Neural progenitor cell (in vitro differentiated cells): ENCODE measurements at regions not wholly inside any gene's neighbourhood (a gene's known extent, or its start where the extent isn't known, plus 50 kb on each side); places are given as distances from the start of the nearest gene placed in this dataset.

Experiments
- DNase-seq: peaks from one replicate; pipeline ENCODE4 v3.0.0-alpha.2; 2016; ENCODE audit warnings: low spot score
- H2AFZ ChIP-seq: fragments of 200-600 bp; sonication (generic); replicated peaks from 2 replicates; pipeline ENCODE4 v1.6.1; 2016; ENCODE audit warnings: antibody characterized with exemption
- H3F3A ChIP-seq: fragments of 200-600 bp; sonication (generic); 2 replicates; pipeline ENCODE4 v1.6.1; 2016; ENCODE audit warnings: antibody characterized with exemption, low read depth
- H3K27ac ChIP-seq: fragments of 200-600 bp; sonication (generic); 2 replicates; pipeline ENCODE4 v1.5.1; 2016; ENCODE audit warnings: mild to moderate bottlenecking
- H3K27me3 ChIP-seq: fragments of 200-600 bp; sonication (generic); 2 replicates; pipeline ENCODE4 v1.6.1; 2016; ENCODE audit warnings: mild to moderate bottlenecking, moderate library complexity
- H3K36me3 ChIP-seq: fragments of 200-600 bp; sonication (generic); 2 replicates; pipeline ENCODE4 v1.5.1; 2016
- H3K4me1 ChIP-seq: fragments of 200-600 bp; sonication (generic); 2 replicates; pipeline ENCODE4 v1.6.1; 2016; ENCODE audit warnings: mixed run types
- H3K4me2 ChIP-seq: fragments of 200-600 bp; sonication (generic); 2 replicates; pipeline ENCODE4 v1.6.1; 2016
- H3K4me3 ChIP-seq: fragments of 200-600 bp; sonication (generic); 2 replicates; pipeline ENCODE4 v1.5.1; 2016
- H3K79me2 ChIP-seq: fragments of 200-600 bp; sonication (generic); 2 replicates; pipeline ENCODE4 v1.6.1; 2016; ENCODE audit warnings: low read depth
- H3K9ac ChIP-seq: fragments of 200-600 bp; sonication (generic); 2 replicates; pipeline ENCODE4 v1.6.1; 2016
- H3K9me3 ChIP-seq: fragments of 200-600 bp; sonication (generic); 2 replicates; pipeline ENCODE4 v1.5.1; 2016; ENCODE audit warnings: low read depth
- H4K20me1 ChIP-seq: fragments of 200-600 bp; sonication (generic); 2 replicates; pipeline ENCODE4 v1.6.1; 2016; ENCODE audit warnings: low read depth
- H3K27ac Mint-ChIP-seq: 3 replicates; pipeline ENCODE4 v1.8.0; 2021; ENCODE audit warnings: mixed read lengths
- H3K27me3 Mint-ChIP-seq: 2 replicates; pipeline ENCODE4 v1.8.0; 2022; ENCODE audit warnings: low read depth, mild to moderate bottlenecking, inconsistent platforms, moderate library complexity, mixed read lengths; ENCODE audit not compliant: insufficient read depth
- H3K36me3 Mint-ChIP-seq: 3 replicates; pipeline ENCODE4 v1.8.0; 2021; ENCODE audit warnings: mixed read lengths
- H3K4me1 Mint-ChIP-seq: 3 replicates; pipeline ENCODE4 v1.8.0; 2021; ENCODE audit warnings: mixed read lengths
- H3K4me3 Mint-ChIP-seq: 3 replicates; pipeline ENCODE4 v1.8.0; 2021; ENCODE audit warnings: mild to moderate bottlenecking, moderate library complexity, mixed read lengths
- H3K9me3 Mint-ChIP-seq: 3 replicates; pipeline ENCODE4 v1.8.0; 2020; ENCODE audit warnings: mixed read lengths
- CTCF ChIP-seq: fragments of 200-600 bp; sonication (generic); IDR thresholded peaks from 2 replicates; pipeline ENCODE4 v1.5.1; 2017; ENCODE audit warnings: antibody characterized with exemption, mild to moderate bottlenecking
- EZH2 ChIP-seq: fragments of 200-600 bp; sonication (generic); IDR thresholded peaks from 2 replicates; pipeline ENCODE4 v1.6.1; 2017; ENCODE audit warnings: antibody characterized with exemption, mild to moderate bottlenecking, moderate library complexity
- EZH2phosphoT487 ChIP-seq: fragments of 200-600 bp; sonication (generic); IDR thresholded peaks from 2 replicates; pipeline ENCODE4 v1.6.1; 2017; ENCODE audit warnings: antibody characterized with exemption

- Mint-ChIP-seq H3K4me3 (no peak overlapping the region), H3K27me3 (peaks cover 22% of the 10 kb centered on the region), H3K9me3 (peaks cover 23% of the 10 kb centered on the region), H3K4me1 (peaks cover 13% of the 10 kb centered on the region), H3K27ac (no peak overlapping the region), H3K36me3 (peaks cover 2% of the 10 kb centered on the region)
- Histone ChIP-seq H2AFZ (no peak overlapping the region), H3F3A (no peaks in the 10 kb centered on the region), H3K9me3 (no peaks in the 10 kb centered on the region), H3K4me2 (no peak overlapping the region), H4K20me1 (no peaks in the 10 kb centered on the region), H3K4me1 (peaks cover 7% of the 10 kb centered on the region), H3K27me3 (no peaks in the 10 kb centered on the region), H3K4me3 (no peak overlapping the region), H3K27ac (no peak overlapping the region), H3K36me3 (no peaks in the 10 kb centered on the region), H3K9ac (no peak overlapping the region), H3K79me2 (no peaks in the 10 kb centered on the region)
- TF ChIP-seq EZH2 (no peak), EZH2phosphoT487 (no peak), CTCF (no peak)
- DNase-seq: no peak
Measured at GRCh38 chr6:170137911-170138910, 152.7 kb downstream of the DLL1 start.

- Mint-ChIP-seq H3K27me3 (peaks cover 18% of the 10 kb centered on the region), H3K9me3 (peaks cover 21% of the 10 kb centered on the region)
- no peak for TF ChIP-seq EZH2phosphoT487
Measured at GRCh38 chr6:170137176-170137891, 153.5 kb downstream of the DLL1 start.

GRCh38 chr6:170136541-170137175, 154.2 kb downstream of the DLL1 start:
- TF ChIP-seq EZH2phosphoT487 (no peak), EZH2 (no peak), CTCF (no peak)
- Histone ChIP-seq H3K79me2 (no peaks in the 10 kb centered on the region), H3F3A (no peaks in the 10 kb centered on the region), H3K9ac (no peak overlapping the region), H3K27ac (no peak overlapping the region), H4K20me1 (no peaks in the 10 kb centered on the region), H3K27me3 (no peaks in the 10 kb centered on the region), H3K9me3 (no peaks in the 10 kb centered on the region), H3K4me3 (no peak overlapping the region), H3K4me1 (peaks cover 7% of the 10 kb centered on the region), H3K4me2 (no peak overlapping the region), H3K36me3 (no peaks in the 10 kb centered on the region), H2AFZ (no peak overlapping the region)
- peaks cover 21% of the 10 kb centered on the region for H3K9me3 Mint-ChIP-seq
- peaks cover 2% of the 10 kb centered on the region for H3K36me3 Mint-ChIP-seq
- H3K27me3 Mint-ChIP-seq: peaks cover 16% of the 10 kb centered on the region
- H3K4me1 Mint-ChIP-seq: peaks cover 13% of the 10 kb centered on the region
- no peak for DNase-seq
- H3K4me3 Mint-ChIP-seq: no peak overlapping the region
- H3K27ac Mint-ChIP-seq: no peak overlapping the region

More at GRCh38 chr6:170137176-170137891, 153.5 kb downstream of the DLL1 start:
- no peak overlapping the region for H3K9ac ChIP-seq
- no peaks in the 10 kb centered on the region for H3K27me3 ChIP-seq
- H3K36me3 ChIP-seq: no peaks in the 10 kb centered on the region
- H3K36me3 Mint-ChIP-seq: peaks cover 2% of the 10 kb centered on the region
- no peak overlapping the region for H3K4me3 Mint-ChIP-seq
- no peaks in the 10 kb centered on the region for H3F3A ChIP-seq
- H3K4me1 Mint-ChIP-seq: peaks cover 13% of the 10 kb centered on the region
- H3K4me2 ChIP-seq: no peak overlapping the region
- H3K4me1 ChIP-seq: peaks cover 7% of the 10 kb centered on the region
- H2AFZ ChIP-seq: no peak overlapping the region
- H3K9me3 ChIP-seq: no peaks in the 10 kb centered on the region
- H3K27ac ChIP-seq: no peak overlapping the region
- no peaks in the 10 kb centered on the region for H4K20me1 ChIP-seq
- H3K27ac Mint-ChIP-seq: no peak overlapping the region
- H3K4me3 ChIP-seq: no peak overlapping the region
- DNase-seq: no peak
- no peaks in the 10 kb centered on the region for H3K79me2 ChIP-seq
